Thyroid gland (tissue), 4 donors: ENCODE measurements at regions not wholly inside any gene's neighbourhood (a gene's known extent, or its start where the extent isn't known, plus 50 kb on each side); places are given as distances from the start of the nearest gene placed in this dataset.

Source experiments
- DNase-seq, 2 donors: peaks; one replicate each; pipeline ENCODE4 v3.0.0-alpha.2; 2019
- H3K27ac ChIP-seq, 3 donors: fragments of 200-600 bp; sonication (generic); 1 replicate in 2 of 3; 2 replicates in 1 of 3; pipeline ENCODE4 v1.5.1; 2016 to 2019; ENCODE audit warnings: mild to moderate bottlenecking in 1 of 3, moderate library complexity in 1 of 3
- H3K27me3 ChIP-seq: fragments of 200-600 bp; sonication (generic); one replicate; pipeline ENCODE4 v1.5.1; 2019
- H3K36me3 ChIP-seq, 2 donors: fragments of 200-600 bp; sonication (generic); one replicate each; pipeline ENCODE4 v1.5.1; 2016 to 2019
- H3K4me1 ChIP-seq, 2 donors: fragments of 200-600 bp; sonication (generic); one replicate each; pipeline ENCODE4 v1.5.1; 2017 to 2019
- H3K4me3 ChIP-seq, 3 donors: fragments of 200-600 bp; sonication (generic); replicated peaks in 1 of 3; 1 replicate in 2 of 3; 2 replicates in 1 of 3; pipeline ENCODE4 v1.5.1; 2016; ENCODE audit warnings: mild to moderate bottlenecking in 1 of 3
- H3K9me3 ChIP-seq: fragments of 200-600 bp; sonication (generic); one replicate; pipeline ENCODE4 v1.5.1; 2017
- CTCF ChIP-seq, 6 experiments: fragments of 200-600 bp in 3 of 6; fragments of 450-650 bp in 3 of 6; sonication (generic) in 3 of 6; IDR thresholded peaks; one replicate each; pipeline ENCODE4 v1.5.1; 2016 to 2019; ENCODE audit warnings: antibody characterized with exemption in 6 of 6, mild to moderate bottlenecking in 2 of 6, inconsistent platforms in 1 of 6, moderate library complexity in 1 of 6
- POLR2A ChIP-seq, 2 donors: fragments of 450-650 bp; IDR thresholded peaks; one replicate each; pipeline ENCODE4 v1.6.1; 2017; ENCODE audit warnings: antibody characterized with exemption in 2 of 2, mild to moderate bottlenecking in 2 of 2, moderate library complexity in 1 of 2
- WGBS, 2 donors: methylation state at CpG; one replicate each; pipeline ENCODE4 v1.1.5; 2017; 5-methylcytosine and 5-hydroxymethylcytosine counted together
- intact Hi-C: fragments of 100-400 bp; cut with DNase I; formaldehyde crosslinking; loops from one replicate; pipeline ENCODE4 v1.15.1; 2023

- H3K36me3 ChIP-seq: no peaks in the 10 kb centered on the region
- TF ChIP-seq CTCF (IDR thresholded peaks at IDR 0.05): no peak
- no peak for TF ChIP-seq POLR2A (IDR thresholded peaks at IDR 0.05)
- H3K4me1 ChIP-seq: peaks cover 12 to 13% of the 10 kb centered on the region in 2 donors
- no peak overlapping the region for H3K4me3 ChIP-seq
- H3K9me3 ChIP-seq: no peaks in the 10 kb centered on the region
- no peak for DNase-seq
- intact Hi-C loops: no loop called here
- H3K27me3 ChIP-seq: no peaks in the 10 kb centered on the region
- no peak overlapping the region for H3K27ac ChIP-seq
These were observed 87.3 kb upstream of the PCSK1 start for GRCh38 chr5:96520345-96520744.

- H3K4me3 ChIP-seq: no peak overlapping the region
- H3K36me3 ChIP-seq: no peaks in the 10 kb centered on the region
- DNase-seq: no peak
- H3K27me3 ChIP-seq: no peaks in the 10 kb centered on the region
- intact Hi-C loops: no loop called here
- H3K4me1 ChIP-seq: peaks cover 0 to 2% of the 10 kb centered on the region in 2 donors
- no peaks in the 10 kb centered on the region for H3K9me3 ChIP-seq
- H3K27ac ChIP-seq: no peak overlapping the region
- TF ChIP-seq CTCF (IDR thresholded peaks at IDR 0.05) (no peak), POLR2A (IDR thresholded peaks at IDR 0.05) (no peak)
- 65 to 78% methylated on average over 7 of the region's 7 CpGs for WGBS, 2 donors
These were observed 89.7 kb upstream of the PCSK1 start for GRCh38 chr5:96522635-96523355.

GRCh38 chr5:96527768-96528661 is 95.0 kb upstream of the PCSK1 start:
- WGBS, 2 donors: 76 to 78% methylated on average over 1 of the region's 1 CpG
- Histone ChIP-seq H3K36me3 (no peaks in the 10 kb centered on the region), H3K4me1 (no peaks in the 10 kb centered on the region), H3K4me3 (no peak overlapping the region), H3K27ac (no peak overlapping the region), H3K27me3 (no peaks in the 10 kb centered on the region), H3K9me3 (no peaks in the 10 kb centered on the region)
- intact Hi-C loops: no loop called here
- TF ChIP-seq POLR2A (IDR thresholded peaks at IDR 0.05) (no peak), CTCF (IDR thresholded peaks at IDR 0.05) (no peak)
- no peak for DNase-seq

- no peaks in the 10 kb centered on the region for H3K36me3 ChIP-seq
- H3K27me3 ChIP-seq: no peaks in the 10 kb centered on the region
- no peak overlapping the region for H3K27ac ChIP-seq
- H3K4me1 ChIP-seq: no peaks in the 10 kb centered on the region
- H3K9me3 ChIP-seq: no peaks in the 10 kb centered on the region
- WGBS, 2 donors: 64 to 72% methylated on average over 4 of the region's 4 CpGs
- no peak for TF ChIP-seq POLR2A (IDR thresholded peaks at IDR 0.05)
- TF ChIP-seq CTCF (IDR thresholded peaks at IDR 0.05): no peak
- DNase-seq: no peak
- intact Hi-C loops: no loop called here
- no peak overlapping the region for H3K4me3 ChIP-seq
These were observed 95.9 kb upstream of the PCSK1 start for GRCh38 chr5:96528826-96529474.
